ENCODE measurements at regions not wholly inside any gene's neighbourhood (a gene's known extent, or its start where the extent isn't known, plus 50 kb on each side); places are given as distances from the start of the nearest gene placed in this dataset.

- TF ChIP-seq CTCF (IDR thresholded peaks at IDR 0.05) (no peak), POLR2A (IDR thresholded peaks at IDR 0.05) (no peak)
These were observed 817.2 kb downstream of the TMEM121 start for GRCh38 chr14:106343626-106344025.
